ENCODE measurements at regions not wholly inside any gene's neighbourhood (a gene's known extent, or its start where the extent isn't known, plus 50 kb on each side); places are given as distances from the start of the nearest gene placed in this dataset.

DNA sequence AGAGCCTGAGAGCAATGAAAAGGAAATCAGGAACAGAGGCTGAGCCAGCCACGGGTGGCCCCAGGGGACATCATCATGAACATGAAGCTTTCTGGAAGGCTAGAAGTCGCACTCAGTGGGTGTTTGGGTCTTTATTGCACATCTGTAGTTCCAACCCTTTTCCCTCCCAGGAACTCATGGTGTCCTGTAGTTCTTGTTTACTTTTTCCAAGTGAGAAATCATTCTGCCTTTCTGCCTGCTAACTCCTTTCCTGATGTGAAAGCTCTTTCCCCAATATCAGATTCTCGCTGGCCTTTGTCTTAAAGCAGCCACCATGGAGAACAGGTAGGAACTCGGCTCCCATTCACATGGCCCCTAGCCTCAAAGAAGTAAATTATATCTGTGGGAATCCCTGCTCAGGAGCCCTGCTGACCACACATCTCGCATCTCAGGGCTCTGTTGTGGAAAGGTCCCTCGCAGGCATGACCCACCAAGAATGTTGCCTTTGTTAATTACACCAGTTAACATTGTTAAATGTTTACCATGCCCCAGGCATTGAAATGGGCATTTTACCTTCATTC, 542.7 kb downstream of the TNS3 start:
- DNase-seq = no peak

- no peak for DNase-seq
These were observed 543.3 kb downstream of the TNS3 start for GRCh38 chr7:47038621-47039020.

GRCh38 chr7:47037607-47038006, 544.3 kb downstream of the TNS3 start:
- no peak for DNase-seq

DNA sequence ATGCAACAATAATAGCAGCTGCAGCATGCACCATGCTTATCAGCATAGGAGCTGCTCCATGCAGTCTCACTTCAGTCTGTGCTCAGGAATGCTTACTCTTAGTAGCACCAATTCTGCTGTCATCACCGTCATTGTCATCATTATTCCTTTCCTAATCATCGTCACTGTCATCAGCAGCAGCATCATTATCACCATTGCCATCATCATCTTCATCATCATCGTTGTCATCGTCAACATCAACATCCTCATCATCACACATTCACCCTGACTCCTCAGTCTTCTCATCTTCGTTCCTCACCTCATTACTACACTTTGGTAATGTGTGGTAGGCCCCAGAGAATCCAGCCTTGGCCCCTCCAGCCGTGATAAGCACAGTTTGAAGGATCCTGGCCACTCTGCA, 545.0 kb downstream of the TNS3 start:
- DNase-seq = no peak

- no peak for DNase-seq
These were observed 546.4 kb downstream of the TNS3 start for GRCh38 chr7:47035522-47035921.

GRCh38 chr7:47034180-47034579, 547.7 kb downstream of the TNS3 start:
- DNase-seq = no peak

- no peak for DNase-seq
These were observed 549.4 kb downstream of the TNS3 start for GRCh38 chr7:47032536-47032908.

GRCh38 chr7:47031786-47032535, 550.0 kb downstream of the TNS3 start:
- no peak for DNase-seq

- no peak for DNase-seq
These were observed 553.6 kb downstream of the TNS3 start for GRCh38 chr7:47028284-47028683.

DNA sequence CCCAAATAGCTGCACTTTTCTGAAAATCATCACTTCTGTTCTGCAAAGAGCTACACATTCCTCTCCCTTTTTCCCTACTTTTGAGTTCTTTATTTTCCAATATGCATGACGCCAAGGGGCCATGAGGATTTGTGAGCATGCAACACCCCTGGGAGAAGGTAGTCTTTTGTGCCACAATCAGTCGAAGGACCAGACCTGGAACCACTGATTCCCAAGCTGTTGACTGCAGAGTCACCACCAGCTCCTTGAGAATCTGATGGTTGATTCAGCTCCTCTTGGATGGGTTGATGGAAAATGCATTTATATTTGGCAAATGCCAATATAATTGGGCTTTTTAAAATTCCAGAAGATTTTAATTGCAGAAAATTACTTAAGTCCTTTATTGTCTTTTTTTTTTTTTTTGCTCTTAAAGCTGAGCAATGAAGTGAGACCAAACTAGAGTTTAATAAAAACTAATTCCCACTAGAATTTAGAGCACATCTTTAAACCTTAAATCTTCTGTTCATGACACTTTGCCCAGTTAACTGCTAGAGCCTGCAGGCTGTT, 554.1 kb downstream of the TNS3 start:
- no peak for DNase-seq

GRCh38 chr7:47026780-47027361, 555.0 kb downstream of the TNS3 start:
- no peak for DNase-seq

DNA sequence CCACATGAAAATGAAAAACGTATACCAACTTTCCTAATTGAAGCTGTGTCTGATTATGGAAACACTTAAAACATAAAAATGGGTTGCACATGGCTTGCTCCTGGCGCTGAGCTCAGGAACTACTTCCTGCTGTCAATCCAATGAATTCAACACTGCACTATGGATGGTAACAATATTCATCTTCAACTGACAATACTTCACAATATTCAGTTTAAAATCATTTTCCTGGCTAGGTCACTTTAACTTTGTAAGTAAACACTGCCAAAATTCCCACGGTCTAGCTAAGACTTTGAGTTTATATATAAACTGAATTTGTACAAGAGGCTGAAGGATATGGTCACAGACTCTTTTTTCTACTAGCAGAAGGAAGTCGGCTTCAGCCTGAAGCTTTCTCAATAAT, 556.9 kb downstream of the TNS3 start:
- DNase-seq = no peak

DNA sequence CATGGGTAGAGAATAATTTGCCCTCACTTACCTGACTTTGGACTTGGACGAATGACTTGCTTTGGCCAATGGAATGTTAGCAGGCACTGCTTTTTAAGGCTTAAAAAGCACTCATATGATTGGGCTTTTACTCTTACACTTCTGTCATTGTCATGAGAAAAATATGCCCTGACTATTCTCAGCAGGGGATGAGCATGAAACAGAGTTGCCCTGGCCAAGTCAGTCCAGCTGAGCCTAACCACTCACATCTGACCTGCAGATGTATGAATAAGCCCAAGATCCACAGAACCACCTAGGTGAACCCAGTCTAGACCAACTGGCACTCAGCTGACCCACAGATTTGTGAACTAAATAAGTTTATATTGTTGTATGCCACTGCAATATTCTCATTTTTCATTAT, 573.5 kb downstream of the TNS3 start:
- no peak for DNase-seq

GRCh38 chr7:47007471-47007870, 574.4 kb downstream of the TNS3 start:
- DNase-seq = no peak

DNA sequence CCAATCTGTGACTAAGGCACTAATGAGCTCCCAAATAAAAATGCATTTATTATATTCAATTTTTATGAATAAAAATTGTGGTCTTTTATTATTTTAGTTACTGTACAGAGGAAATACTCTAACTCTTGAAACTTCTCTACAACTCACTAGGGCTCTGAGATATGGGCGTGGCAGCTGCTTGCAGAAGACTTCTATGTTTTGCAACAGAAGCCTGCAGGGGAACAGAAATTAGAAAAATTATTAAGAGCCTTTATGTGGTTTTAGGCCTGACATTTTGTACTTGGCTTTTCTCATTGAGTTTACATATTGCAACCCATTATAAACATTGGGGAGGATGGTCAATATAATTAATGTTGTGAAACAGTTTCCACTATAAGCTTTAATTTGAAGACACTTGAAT, 581.4 kb downstream of the TNS3 start:
- no peak for DNase-seq

GRCh38 chr7:46999866-47000265, 582.0 kb downstream of the TNS3 start:
- DNase-seq = no peak

- DNase-seq = no peak
These were observed 584.9 kb downstream of the TNS3 start for GRCh38 chr7:46996972-46997371.

GRCh38 chr7:46993396-46993795, 588.5 kb downstream of the TNS3 start:
- DNase-seq = no peak

- no peak for DNase-seq
These were observed 591.1 kb downstream of the TNS3 start for GRCh38 chr7:46990761-46991160.

DNA sequence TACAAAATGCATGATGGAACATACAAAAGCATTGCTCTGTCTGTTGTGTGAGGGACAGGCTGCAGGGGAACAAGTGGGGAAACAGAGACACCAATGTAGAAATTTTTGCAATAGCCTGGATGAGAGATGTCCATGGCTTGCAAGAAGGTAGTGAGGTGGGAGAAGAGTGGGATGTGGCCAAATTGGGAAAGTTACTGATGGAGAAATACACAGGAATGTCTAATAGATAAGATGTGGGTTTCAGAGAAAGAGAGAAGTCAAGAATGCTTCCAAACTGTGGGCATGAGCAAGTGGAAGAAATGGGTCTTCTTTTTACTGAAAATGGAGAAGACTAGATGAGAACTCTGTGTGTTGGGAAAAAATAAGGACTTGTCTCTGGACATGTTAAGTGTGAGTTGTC, 592.7 kb downstream of the TNS3 start:
- DNase-seq = no peak

DNA sequence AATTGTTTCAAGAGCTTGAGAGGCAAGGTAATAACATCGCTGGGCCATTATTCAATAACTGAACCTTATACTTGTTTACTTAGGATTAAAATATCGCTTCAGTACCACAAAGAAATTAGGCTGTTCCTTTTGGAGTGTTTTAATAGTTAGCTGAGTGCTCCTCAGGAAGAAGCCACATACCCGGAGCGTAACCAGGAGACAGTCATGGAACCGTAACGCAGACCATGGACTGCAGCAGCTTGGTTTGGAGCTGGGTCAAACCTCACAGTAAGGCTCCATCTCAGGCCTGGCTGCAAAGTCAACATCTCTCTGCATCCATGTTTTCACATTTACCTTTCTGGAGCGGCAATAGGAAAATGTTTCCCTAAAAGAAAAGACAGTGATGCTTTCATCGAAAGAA, 599.0 kb downstream of the TNS3 start:
- no peak for DNase-seq

- DNase-seq = no peak
These were observed 602.5 kb downstream of the TNS3 start for GRCh38 chr7:46979439-46979838.

- no peak for DNase-seq
These were observed 606.4 kb downstream of the TNS3 start for GRCh38 chr7:46975493-46975892.

DNA sequence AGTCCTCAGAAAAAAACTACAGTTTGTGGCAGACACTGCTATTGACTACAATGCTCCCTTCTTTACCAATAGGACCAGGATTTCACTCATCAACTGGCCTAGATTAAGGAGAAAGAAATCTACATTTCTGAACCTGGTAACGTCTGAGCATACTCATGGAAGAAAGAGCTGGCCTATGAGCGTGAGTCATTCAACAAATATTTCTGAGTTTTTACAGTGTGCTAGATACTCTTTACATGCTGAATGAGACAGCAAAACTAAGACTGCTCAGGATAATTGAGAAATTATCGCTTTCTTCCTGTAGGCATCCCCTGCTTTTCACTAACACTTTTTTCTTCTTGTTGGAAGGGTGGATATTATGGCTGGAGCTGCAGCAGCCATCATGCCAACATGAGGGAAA, 609.7 kb downstream of the TNS3 start:
- DNase-seq = no peak

GRCh38 chr7:46970476-46970875, 611.4 kb downstream of the TNS3 start:
- DNase-seq = no peak
